SU-DHL-6 (cell line): ENCODE measurements at regions not wholly inside any gene's neighbourhood (a gene's known extent, or its start where the extent isn't known, plus 50 kb on each side); places are given as distances from the start of the nearest gene placed in this dataset.
"Not testable (repeated sequence)": the region's sequence is repeated elsewhere in the genome, so short reads cannot be mapped to it uniquely, and the experiment has no call there.

Experiments
- H2AFZ ChIP-seq: fragments of 200-600 bp; sonication (generic); 2 replicates; pipeline ENCODE4 v1.6.1; 2014; ENCODE audit warnings: low read depth, mild to moderate bottlenecking, moderate library complexity, mixed read lengths, antibody characterized with exemption, low read length; ENCODE audit not compliant: severe bottlenecking
- H3F3A ChIP-seq: fragments of 200-600 bp; shearing (Covaris generic); 2 replicates; pipeline ENCODE4 v1.6.0; 2016; ENCODE audit warnings: antibody characterized with exemption, mild to moderate bottlenecking; ENCODE audit not compliant: insufficient read depth
- H3K27ac ChIP-seq: fragments of 200-600 bp; sonication (generic); 2 replicates; pipeline ENCODE4 v1.5.1; 2016; ENCODE audit warnings: low read depth, mild to moderate bottlenecking, low read length, moderate library complexity, mixed read lengths
- H3K27me3 ChIP-seq: fragments of 200-600 bp; sonication (generic), shearing (Covaris generic); 2 replicates; pipeline ENCODE4 v1.6.0; 2014; ENCODE audit warnings: mild to moderate bottlenecking, low read length
- H3K36me3 ChIP-seq: fragments of 200-600 bp; sonication (generic); 2 replicates; pipeline ENCODE4 v1.6.1; 2014; ENCODE audit warnings: mild to moderate bottlenecking, low read length, mixed read lengths
- H3K4me2 ChIP-seq: fragments of 300-600, 200-600 bp; shearing (Covaris generic), sonication (generic); 2 replicates; pipeline ENCODE4 v1.6.0; 2014; ENCODE audit warnings: low read length, low read depth, mild to moderate bottlenecking; ENCODE audit not compliant: poor library complexity, severe bottlenecking
- H3K4me3 ChIP-seq: fragments of 200-600 bp; sonication (generic); 2 replicates; pipeline ENCODE4 v1.5.1; 2014; ENCODE audit warnings: antibody characterized with exemption, low read length, mild to moderate bottlenecking, mixed read lengths; ENCODE audit not compliant: insufficient read depth, poor library complexity, severe bottlenecking
- H3K79me2 ChIP-seq: fragments of 200-600 bp; sonication (generic); 2 replicates; pipeline ENCODE4 v1.6.1; 2014; ENCODE audit warnings: mild to moderate bottlenecking, low read length, moderate library complexity; ENCODE audit not compliant: insufficient read depth
- H3K9ac ChIP-seq: fragments of 200-600 bp; sonication (generic); 2 replicates; pipeline ENCODE4 v1.7.0; 2014; ENCODE audit warnings: mild to moderate bottlenecking, low read length
- H3K9me2 ChIP-seq: fragments of 200-600 bp; sonication (generic); replicated peaks from 2 replicates; pipeline ENCODE4 v1.6.1; 2014; ENCODE audit warnings: low read length; ENCODE audit not compliant: insufficient read depth
- H3K9me3 ChIP-seq: fragments of 200-600 bp; sonication (generic); 2 replicates; pipeline ENCODE4 v1.6.1; 2014; ENCODE audit warnings: low read length, mixed read lengths; ENCODE audit not compliant: insufficient read depth
- H4K20me1 ChIP-seq: fragments of 200-600 bp; sonication (generic); 2 replicates; pipeline ENCODE4 v1.6.1; 2014; ENCODE audit warnings: low read depth, mild to moderate bottlenecking, antibody characterized with exemption, low read length, moderate library complexity, mixed read lengths
- CTCF ChIP-seq: fragments of 200-600 bp; sonication (generic); IDR thresholded peaks from one replicate; pipeline ENCODE4 v1.5.1; 2017; ENCODE audit warnings: antibody characterized with exemption, mild to moderate bottlenecking, low read length, moderate library complexity; ENCODE audit not compliant: insufficient read depth, poor library complexity, severe bottlenecking
- EZH2phosphoT487 ChIP-seq: fragments of 200-600 bp; sonication (generic), shearing (Covaris generic); conservative IDR thresholded peaks from 2 replicates; pipeline ENCODE4 v1.6.1; 2018; ENCODE audit warnings: mild to moderate bottlenecking, antibody characterized with exemption, low read length, moderate library complexity, mixed read lengths

- Histone ChIP-seq H3K27ac (no peak overlapping the region), H3K9me2 (no peaks in the 10 kb centered on the region), H3K27me3 (no peaks in the 10 kb centered on the region), H4K20me1 (no peaks in the 10 kb centered on the region), H3F3A (no peaks in the 10 kb centered on the region), H3K4me2 (no peak overlapping the region), H3K36me3 (no peaks in the 10 kb centered on the region), H3K9me3 (peaks cover 3% of the 10 kb centered on the region; the same call in 1 of the 2 replicates), H3K9ac (no peak overlapping the region), H2AFZ (no peak overlapping the region), H3K4me3 (no peak overlapping the region), H3K79me2 (no peaks in the 10 kb centered on the region)
- no peak for TF ChIP-seq CTCF
- TF ChIP-seq EZH2phosphoT487, result no peak
Measured at GRCh38 chr10:28449382-28449781, 83.5 kb upstream of the WAC start.

GRCh38 chr10:28449926-28450325, 83.0 kb upstream of the WAC start:
- Histone ChIP-seq H3K27ac (no peak overlapping the region), H3K36me3 (no peaks in the 10 kb centered on the region), H3K9ac (no peak overlapping the region), H3F3A (no peaks in the 10 kb centered on the region), H3K4me3 (no peak overlapping the region), H3K9me2 (no peaks in the 10 kb centered on the region), H3K79me2 (no peaks in the 10 kb centered on the region), H3K4me2 (no peak overlapping the region), H3K9me3 (peaks cover 3% of the 10 kb centered on the region; the same call in 1 of the 2 replicates), H4K20me1 (no peaks in the 10 kb centered on the region), H3K27me3 (no peaks in the 10 kb centered on the region), H2AFZ (no peak overlapping the region)
- TF ChIP-seq EZH2phosphoT487 (no peak), CTCF (no peak)

GRCh38 chr10:28453926-28454325, 79.0 kb upstream of the WAC start:
- no peaks in the 10 kb centered on the region for H4K20me1 ChIP-seq
- no peaks in the 10 kb centered on the region for H3K36me3 ChIP-seq
- no peaks in the 10 kb centered on the region for H3F3A ChIP-seq
- H3K9me3 ChIP-seq, result peaks cover 3% of the 10 kb centered on the region; the same call in 1 of the 2 replicates
- H3K79me2 ChIP-seq, result no peaks in the 10 kb centered on the region
- H2AFZ ChIP-seq, result no peak overlapping the region
- no peak overlapping the region for H3K4me2 ChIP-seq
- H3K9me2 ChIP-seq, result no peaks in the 10 kb centered on the region
- no peak overlapping the region for H3K4me3 ChIP-seq
- H3K27me3 ChIP-seq, result no peaks in the 10 kb centered on the region
- TF ChIP-seq EZH2phosphoT487 (no peak), CTCF (no peak)
- H3K9ac ChIP-seq, result no peak overlapping the region
- H3K27ac ChIP-seq, result no peak overlapping the region

GRCh38 chr10:28457110-28457509, 75.8 kb upstream of the WAC start:
- Histone ChIP-seq H3F3A (no peaks in the 10 kb centered on the region), H3K27me3 (no peaks in the 10 kb centered on the region), H2AFZ (no peak overlapping the region), H4K20me1 (no peaks in the 10 kb centered on the region), H3K36me3 (no peaks in the 10 kb centered on the region), H3K9me2 (no peaks in the 10 kb centered on the region), H3K4me3 (no peak overlapping the region), H3K9ac (no peak overlapping the region), H3K27ac (no peak overlapping the region), H3K4me2 (no peak overlapping the region), H3K79me2 (no peaks in the 10 kb centered on the region), H3K9me3 (peaks cover 3% of the 10 kb centered on the region; the same call in 1 of the 2 replicates)
- no peak for TF ChIP-seq EZH2phosphoT487
- TF ChIP-seq CTCF, result no peak

- not testable (repeated sequence) for H3K4me2 ChIP-seq, H3K4me3 ChIP-seq, H3F3A ChIP-seq, H3K27me3 ChIP-seq, H3K9ac ChIP-seq, H3K36me3 ChIP-seq, H3K27ac ChIP-seq, H4K20me1 ChIP-seq, H3K9me2 ChIP-seq, H3K79me2 ChIP-seq, H3K9me3 ChIP-seq, H2AFZ ChIP-seq
Measured at GRCh38 chr10:28457873-28458272, 75.0 kb upstream of the WAC start.
